C4-2B (cell line): ENCODE measurements at regions not wholly inside any gene's neighbourhood (a gene's known extent, or its start where the extent isn't known, plus 50 kb on each side); places are given as distances from the start of the nearest gene placed in this dataset.

Experiments
- H3K27ac ChIP-seq: fragments of 450-650 bp; 2 replicates; pipeline ENCODE4 v1.5.1; 2017
- CTCF ChIP-seq: fragments of 450-650 bp; conservative IDR thresholded peaks from 2 replicates; pipeline ENCODE4 v1.5.1; 2017; ENCODE audit warnings: mild to moderate bottlenecking
- ZFX ChIP-seq: fragments of 450-650 bp; IDR thresholded peaks from 2 replicates; pipeline ENCODE4 v1.6.1; 2017

- TF ChIP-seq CTCF (no peak), ZFX (no peak)
- no peak overlapping the region for H3K27ac ChIP-seq
Measured at GRCh38 chr18:40662898-40663437, 1292.1 kb upstream of the PIK3C3 start.

- H3K27ac ChIP-seq, result no peak overlapping the region
- TF ChIP-seq CTCF (no peak), ZFX (no peak)
Measured at GRCh38 chr18:40653682-40654081, 1301.4 kb upstream of the PIK3C3 start.

GRCh38 chr18:40652321-40652720 is 1302.7 kb upstream of the PIK3C3 start:
- TF ChIP-seq ZFX, result no peak
- no peak for TF ChIP-seq CTCF
- H3K27ac ChIP-seq, result no peak overlapping the region

GRCh38 chr18:40651163-40651562 is 1303.9 kb upstream of the PIK3C3 start:
- no peak overlapping the region for H3K27ac ChIP-seq
- TF ChIP-seq ZFX (no peak), CTCF (no peak)

GRCh38 chr18:40642692-40643229 is 1312.3 kb upstream of the PIK3C3 start:
- TF ChIP-seq ZFX (no peak), CTCF (no peak)
- H3K27ac ChIP-seq, result no peak overlapping the region

GRCh38 chr18:40631319-40631718 is 1323.7 kb upstream of the PIK3C3 start:
- no peak for TF ChIP-seq CTCF
- no peak for TF ChIP-seq ZFX
- no peak overlapping the region for H3K27ac ChIP-seq

GRCh38 chr18:40630496-40630895 is 1324.5 kb upstream of the PIK3C3 start:
- no peak for TF ChIP-seq ZFX
- no peak for TF ChIP-seq CTCF

More at GRCh38 chr18:40630496-40630895, 1324.5 kb upstream of the PIK3C3 start:
- H3K27ac ChIP-seq, result no peak overlapping the region
